GM21360 (cell line): ENCODE measurements at regions not wholly inside any gene's neighbourhood (a gene's known extent, or its start where the extent isn't known, plus 50 kb on each side); places are given as distances from the start of the nearest gene placed in this dataset.

Experiments
- ATAC-seq: cut with Tn5 transposase; IDR thresholded peaks from one replicate; pipeline ENCODE4 v1.9.1; 2021; ENCODE audit warnings: mild to moderate bottlenecking, moderate library complexity; ENCODE audit not compliant: unreplicated experiment

DNA sequence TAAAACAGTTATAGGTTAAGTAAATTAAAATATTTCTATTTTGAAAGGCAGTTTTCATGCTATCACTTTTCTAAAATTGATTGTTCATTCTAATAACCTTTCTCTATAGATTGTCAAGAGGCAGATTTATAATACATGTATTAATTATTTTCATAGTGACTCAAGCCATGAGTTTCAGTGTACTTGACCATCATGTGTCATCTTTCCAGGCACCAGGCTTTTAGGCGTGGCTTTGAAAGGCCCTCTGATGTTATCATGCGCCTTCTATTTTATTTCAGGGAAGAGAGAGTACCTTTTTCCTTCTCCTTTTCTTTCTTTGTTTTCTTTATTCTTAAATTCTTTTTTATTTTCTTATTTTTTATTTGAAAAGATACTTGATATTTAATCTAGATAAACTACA lies 128.3 kb upstream of the ETAA1 start:
- ATAC-seq: no peak

DNA sequence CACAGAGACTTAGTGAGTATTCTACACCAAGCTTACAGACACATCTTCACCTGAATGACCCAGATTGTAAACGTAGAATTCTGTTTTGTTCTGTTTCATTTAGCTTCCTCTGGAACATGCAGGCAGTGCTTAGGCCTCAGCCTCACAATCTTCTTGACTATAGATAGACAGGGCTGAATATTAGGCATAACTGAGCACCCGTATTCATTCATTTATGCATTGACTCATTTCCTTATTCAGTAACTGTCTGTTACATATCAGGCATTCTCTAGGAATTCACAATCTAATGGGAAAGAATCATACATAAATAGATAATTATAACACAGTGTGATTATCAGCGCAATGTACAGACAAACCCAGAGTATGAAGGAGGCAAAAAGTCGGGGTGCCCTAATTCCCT lies 124.9 kb upstream of the ETAA1 start:
- no peak for ATAC-seq

DNA sequence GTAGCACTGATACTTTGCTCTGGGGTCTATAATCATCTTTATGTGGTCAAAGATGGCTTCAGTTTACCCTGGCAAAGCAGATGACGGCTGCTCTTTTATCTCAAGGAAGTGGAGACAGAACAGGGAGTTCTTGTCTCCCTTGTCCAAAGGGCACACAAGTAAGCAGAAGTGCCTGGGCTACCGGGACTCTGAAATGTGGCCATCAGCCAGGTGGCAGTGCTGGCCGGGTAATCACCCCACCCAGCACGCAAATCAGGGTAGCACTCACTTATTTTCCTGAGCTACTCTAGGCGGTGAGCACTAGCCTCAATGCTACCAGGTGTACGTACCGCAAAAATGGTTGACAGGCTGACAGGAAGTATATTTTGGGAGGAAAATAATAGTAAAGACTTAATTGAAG lies 119.7 kb upstream of the ETAA1 start:
- no peak for ATAC-seq

DNA sequence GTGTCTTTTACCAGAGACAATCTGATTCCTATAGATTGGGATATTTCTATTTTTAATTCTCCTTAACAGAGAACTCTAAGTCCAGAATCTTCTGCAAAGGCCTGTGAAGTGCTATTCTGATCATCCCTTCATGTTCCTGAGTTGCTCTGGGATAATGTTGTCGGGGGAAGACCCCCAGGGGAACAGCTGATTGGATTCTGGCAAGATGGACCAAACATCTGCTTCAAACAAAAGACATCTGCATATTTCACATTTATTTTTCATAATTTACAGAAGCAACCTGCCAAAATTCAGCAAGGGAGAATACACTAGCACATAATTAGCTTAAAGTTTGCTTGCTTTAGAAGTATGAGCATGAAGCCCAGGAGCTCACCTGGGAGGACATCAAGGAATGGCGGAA lies 116.0 kb upstream of the ETAA1 start:
- ATAC-seq: no peak

DNA sequence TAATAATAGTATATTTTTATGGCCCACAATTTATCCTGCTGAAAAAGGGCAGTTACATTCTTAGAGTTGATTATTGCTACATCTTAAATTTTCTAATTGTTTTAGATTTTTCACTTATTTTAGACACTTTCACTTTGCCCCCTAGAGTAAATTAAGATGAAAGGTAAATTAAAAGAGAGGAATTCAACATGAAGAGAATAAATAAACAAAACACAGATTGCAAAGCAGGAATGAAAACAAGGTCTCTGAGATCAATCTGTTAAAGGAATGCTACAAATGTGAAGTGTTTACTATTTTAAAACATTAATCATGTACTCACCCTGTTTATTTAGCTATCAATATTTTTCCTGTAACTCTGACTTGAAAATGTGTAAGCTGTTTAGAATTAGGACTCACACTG lies 113.5 kb upstream of the ETAA1 start:
- ATAC-seq: no peak

DNA sequence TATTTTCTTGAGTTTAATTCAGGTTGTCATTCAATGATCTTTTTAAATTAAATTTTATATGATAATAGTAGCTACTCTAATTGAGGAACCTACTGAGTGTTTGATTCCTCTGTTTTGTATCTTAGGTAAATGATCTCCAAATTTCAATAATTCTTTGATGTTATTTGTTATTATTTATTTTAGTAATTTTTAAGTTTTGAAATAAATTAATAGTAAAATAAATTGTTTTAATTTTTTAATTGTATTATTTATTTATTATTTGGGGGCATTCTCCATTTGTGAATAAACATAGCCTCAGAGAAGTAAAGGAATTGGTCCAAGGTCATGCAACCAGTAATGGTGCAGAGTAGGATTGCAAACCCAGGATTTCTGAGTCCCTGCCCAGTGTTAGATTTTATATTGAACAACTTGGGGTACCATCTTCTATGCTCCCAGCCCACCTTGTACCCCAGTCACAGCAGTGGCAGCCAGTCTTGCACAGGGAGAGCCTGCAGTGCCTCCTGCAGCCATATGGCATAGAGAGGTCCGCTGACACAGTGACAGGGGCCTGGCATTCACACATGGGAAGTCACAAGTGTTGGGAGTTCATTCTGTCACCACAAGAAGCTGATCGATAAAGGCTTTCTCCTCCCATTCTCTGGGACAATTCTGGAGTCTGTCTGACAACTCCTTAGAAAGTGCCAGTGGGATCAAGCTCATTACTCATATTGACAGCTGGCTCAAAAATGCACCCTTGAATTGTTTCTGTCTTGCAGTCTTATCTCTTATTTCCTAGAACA lies 110.0 kb upstream of the ETAA1 start:
- no peak for ATAC-seq

DNA sequence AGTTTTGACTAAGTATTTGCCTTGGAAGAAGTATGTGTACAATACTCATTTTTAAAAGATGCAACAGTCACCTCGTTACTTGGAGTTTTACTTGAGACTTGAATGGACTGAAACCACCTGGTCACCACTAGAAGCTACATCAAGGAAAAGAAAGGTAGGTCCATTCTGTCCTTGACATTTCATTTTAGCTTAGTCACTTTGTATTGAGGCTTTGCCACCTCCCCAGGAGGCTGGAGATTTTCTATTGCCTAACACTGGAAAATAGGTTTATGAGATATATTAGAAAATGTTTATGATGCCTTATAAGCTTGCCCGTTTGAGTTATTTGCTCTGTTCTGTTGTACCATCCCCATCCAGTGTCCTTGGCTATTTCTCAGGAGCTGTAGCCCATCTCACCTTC lies 107.9 kb upstream of the ETAA1 start:
- no peak for ATAC-seq

DNA sequence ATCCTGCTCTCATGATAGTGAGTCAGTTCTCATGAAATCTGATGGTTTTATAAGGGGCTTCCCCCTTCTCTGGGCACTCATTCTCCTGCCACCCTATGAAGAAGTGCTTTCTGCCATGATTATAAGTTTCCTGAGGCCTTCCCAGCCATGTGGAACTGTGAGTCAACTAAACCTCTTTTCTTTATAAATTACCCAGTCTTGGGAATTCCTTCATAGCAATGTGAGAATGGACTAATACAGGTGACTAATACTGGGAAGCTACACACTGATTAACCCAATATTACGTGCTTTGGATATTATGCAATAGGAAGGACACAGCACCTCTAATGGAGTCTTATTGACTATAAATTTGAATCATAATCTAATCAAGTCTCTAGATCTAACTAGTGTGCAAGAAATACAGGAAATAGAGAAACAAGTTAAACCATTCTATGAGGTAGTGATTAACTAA lies 107.2 kb upstream of the ETAA1 start:
- ATAC-seq: no peak

DNA sequence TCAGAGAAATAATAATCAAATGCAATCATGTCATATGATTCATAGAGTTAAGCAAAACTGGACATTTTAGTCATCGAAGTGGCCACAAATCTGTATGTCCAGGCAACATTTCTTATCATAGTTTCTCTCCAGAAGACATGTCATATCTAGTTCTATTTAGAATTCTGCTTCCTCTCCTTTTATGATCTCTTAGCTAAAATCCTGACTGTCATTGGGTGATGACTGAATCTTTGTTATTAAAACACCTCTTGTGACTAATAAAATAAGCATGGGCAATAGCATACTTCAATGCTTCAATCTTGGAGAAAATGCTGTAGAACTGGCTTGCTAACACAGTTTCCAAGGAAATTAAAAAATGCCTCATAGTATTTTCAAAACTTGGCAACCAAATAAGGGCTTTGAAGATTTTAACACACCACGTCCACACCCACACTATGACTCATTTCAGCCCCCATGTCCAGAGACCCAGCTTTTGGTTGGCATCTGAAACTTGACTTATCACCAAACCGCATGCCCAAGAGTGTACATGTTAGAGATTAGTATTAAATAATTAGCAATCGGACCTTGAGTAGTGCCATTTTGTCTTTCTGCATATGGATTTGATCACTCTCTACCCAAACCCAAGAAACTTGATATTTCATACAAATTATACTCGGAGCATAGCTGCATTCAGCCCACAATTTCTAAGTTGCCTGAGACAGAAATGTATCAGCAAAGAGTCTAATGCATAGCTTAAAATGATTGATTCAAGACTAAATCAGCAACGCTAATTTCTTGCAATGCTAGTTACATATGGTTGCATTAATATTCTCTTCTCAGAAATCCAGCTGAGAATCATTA lies 106.5 kb upstream of the ETAA1 start:
- no peak for ATAC-seq

DNA sequence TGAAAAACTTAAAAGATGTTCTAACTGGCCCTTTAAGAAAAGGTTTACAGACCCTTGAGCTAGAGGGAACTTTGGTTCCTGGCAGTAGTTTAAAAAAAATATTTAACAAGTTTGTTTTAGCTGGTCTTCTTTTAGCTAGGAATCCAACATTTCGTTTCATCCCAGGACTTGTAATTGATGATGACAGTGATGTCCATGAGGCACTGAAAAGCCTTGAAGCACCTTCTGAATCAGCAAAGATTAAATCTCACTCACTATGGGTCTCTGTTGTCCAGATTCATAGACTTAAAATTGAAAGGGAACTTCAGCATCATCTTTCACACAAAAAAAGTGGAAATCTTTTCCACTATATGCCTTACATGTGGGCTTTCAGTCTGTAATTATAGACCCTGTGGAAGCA lies 102.9 kb upstream of the ETAA1 start:
- no peak for ATAC-seq

DNA sequence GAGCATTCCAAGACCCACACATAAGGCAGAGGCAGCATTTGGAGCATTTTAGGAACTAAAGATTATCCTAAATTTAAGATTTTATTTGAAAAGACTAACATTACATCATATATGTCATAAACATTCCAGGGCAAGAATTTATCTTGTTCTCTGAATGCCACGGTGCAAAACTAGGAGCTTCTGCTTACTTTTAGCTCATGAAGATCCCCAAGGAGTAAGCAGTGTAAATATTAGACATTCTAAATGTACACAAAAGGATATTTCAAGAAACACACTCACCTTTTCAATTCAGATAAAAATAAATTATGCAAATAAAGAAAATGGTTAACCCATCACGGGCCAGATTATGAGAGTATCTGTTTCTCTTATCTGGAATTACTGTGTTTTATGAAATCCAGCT lies 101.7 kb upstream of the ETAA1 start:
- ATAC-seq: no peak

DNA sequence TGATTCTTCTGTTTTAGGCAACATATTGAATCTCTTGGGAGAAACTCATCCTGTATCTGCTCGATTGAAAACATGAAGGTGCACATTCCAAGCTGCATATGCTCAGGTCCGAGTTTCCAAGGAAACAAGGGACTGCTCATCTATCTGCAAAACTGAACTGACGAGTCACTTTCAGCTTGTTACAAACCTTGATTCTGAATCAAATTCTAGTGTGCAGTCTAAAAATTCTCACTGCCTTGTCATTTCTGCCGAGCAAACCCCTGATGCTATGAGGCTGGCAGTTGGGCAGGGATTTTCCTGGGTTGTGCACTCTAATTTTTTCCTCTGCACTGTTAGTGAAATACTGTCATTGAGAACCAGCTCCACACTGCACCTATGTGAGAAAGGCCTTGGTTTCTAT lies 101.3 kb upstream of the ETAA1 start:
- no peak for ATAC-seq

DNA sequence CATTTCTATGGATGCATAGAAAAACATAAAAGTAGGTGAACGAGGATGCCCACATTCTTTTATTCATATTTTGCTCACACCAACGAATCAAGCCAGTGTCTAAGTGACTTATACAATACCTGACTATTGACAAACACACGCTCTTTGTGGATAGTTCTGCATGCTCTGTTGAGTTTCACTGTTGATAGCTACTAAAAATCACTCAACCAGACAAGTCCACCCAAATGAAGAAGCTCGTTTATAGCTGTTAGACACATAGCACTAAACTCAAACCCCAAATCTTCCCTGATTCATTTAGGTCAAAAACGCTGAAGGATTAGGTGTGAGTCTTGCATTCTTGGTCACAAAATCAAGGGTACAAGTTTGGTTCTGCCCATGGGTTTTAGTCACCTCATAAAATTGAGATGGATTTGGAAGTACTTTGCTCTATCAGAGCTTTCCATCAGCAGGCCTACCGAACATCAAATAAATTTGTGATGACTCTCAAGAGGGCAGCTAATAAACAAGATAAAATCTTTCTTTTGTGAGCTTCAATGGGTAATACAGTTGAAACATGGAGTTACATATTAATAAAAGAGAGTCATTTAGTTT lies 92.7 kb upstream of the ETAA1 start:
- no peak for ATAC-seq

DNA sequence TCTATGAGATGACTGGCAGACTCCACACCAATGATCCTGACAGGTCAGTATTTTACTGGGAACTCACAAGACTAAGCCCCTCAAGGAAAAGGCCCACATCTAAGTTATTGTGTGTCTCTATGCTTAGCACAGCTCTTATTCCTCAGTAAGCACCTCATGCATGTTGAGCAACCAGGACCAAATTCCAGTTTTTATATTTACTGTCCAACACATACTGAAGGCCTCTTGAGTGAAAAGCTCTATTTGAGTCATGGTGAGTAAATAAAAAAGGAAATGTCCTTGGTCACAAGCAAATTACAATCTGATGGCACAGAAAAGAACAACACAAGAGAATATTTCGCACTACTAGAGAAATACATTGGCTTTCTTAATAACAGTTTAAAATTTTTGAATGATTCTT lies 87.9 kb upstream of the ETAA1 start:
- ATAC-seq: no peak

DNA sequence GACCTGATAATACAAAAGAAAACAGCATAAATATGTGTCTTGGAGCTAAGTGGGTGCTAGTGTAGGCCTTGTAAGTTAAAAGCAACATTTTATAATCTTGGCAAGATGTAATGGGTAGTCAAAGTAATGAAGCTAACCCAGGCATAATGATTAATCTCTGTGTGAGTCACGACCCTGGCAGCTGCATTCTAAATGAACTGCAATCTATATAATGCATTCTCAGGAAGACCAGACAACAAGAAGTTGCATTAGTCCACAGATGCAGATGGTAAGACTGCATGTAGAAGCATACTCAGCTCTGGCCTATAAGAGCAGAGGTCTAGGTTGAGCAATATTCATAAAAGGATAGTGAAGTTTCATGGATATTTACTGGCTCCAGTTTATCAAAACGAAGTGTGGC lies 85.6 kb upstream of the ETAA1 start:
- ATAC-seq: no peak

DNA sequence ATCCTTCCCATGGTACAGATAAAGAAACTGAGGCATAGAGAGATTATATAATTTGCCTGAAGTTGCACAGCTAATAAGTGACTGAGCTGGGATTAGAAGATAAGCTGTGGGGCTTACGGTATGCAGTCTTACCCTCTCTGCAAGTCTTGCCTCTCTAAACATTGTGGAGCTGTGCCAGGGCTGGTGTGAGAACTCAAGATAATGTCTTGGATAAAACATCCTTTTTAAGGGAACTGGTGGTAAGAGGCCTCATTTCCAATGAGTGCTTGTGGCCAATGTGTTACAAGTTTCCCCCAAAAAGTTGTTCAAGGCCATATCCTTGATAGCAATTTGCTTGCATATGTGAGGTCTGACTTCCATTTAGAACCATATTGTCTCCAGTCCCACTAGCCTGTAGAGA lies 84.3 kb upstream of the ETAA1 start:
- no peak for ATAC-seq

DNA sequence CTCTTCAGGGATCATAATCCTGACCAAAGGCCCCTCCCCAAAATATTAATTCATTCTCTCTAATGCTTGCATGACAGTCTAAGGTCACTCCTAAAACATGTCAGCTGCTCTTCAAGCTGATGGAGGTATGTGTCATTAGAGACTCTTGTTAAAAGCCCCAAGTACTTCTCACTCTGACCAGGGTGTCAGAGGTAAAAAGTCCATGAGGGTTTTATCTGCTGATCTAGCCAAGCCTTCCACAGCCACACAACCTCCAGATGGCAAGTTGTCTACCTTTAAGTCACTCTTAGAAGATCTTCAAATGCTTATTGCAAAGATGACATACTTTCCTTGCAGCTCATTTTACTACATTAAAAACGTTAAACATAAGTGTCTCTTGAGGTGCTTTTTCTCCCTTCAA lies 83.6 kb upstream of the ETAA1 start:
- no peak for ATAC-seq

DNA sequence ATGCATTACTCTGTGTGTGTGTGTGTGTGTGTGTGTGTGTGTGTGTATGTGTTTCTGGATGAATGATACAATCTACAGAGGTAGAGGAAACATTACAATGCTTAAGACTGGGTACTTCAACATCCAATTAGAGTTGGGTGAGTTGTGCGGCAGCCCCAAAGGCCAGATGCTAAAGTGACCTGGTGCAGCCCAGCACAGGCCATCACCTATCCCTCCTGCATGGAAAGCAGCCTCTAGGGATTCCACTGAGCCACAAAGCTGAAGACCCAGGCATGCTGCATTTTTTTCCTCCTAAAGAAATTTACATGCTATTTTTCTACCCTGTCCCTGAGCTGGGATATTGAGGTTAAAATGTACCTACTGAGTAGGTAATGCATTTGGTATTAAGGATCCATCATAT lies 79.1 kb upstream of the ETAA1 start:
- ATAC-seq: no peak

DNA sequence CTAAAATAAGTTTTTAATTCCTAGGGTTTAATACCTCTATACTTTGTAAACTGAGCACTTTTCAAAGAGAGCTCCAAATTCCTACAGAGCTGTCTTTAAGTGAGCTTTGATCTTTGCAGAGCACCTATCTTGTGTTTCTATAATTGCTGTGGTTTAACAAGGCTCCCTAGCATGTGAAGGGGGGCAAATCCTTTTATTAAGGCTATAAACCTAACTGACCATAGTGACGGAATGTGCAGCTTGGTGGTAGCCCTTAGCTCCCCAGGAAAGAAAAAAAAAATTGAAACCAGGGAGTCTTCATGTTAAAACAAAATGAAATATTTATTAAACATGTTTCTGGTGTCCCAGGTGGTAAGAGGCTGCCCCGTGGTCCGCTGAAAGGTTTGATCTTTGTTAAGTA lies 78.6 kb upstream of the ETAA1 start:
- no peak for ATAC-seq

DNA sequence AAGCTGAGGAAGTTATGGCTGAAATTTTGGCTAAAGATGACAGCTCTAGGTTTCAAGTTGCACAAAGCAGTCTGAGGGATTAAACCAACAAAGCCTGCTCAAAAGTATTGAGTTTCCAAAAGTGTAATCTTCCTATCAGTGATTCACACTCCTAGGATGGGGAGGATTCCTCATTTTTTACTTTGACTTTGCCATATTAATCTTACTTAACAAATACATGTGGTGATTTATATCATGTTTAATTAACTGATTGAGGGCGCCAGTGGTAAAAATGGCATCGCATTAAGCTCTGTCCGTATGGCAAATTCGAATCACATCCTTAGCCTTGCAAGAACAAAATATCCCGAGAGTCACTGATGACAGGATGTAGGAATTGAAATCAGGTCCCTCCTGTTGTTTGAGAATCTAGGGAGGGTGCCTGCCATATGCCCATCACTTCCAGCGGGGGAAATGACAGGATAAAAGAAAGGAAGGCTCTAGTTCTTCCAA lies 78.1 kb upstream of the ETAA1 start:
- no peak for ATAC-seq

DNA sequence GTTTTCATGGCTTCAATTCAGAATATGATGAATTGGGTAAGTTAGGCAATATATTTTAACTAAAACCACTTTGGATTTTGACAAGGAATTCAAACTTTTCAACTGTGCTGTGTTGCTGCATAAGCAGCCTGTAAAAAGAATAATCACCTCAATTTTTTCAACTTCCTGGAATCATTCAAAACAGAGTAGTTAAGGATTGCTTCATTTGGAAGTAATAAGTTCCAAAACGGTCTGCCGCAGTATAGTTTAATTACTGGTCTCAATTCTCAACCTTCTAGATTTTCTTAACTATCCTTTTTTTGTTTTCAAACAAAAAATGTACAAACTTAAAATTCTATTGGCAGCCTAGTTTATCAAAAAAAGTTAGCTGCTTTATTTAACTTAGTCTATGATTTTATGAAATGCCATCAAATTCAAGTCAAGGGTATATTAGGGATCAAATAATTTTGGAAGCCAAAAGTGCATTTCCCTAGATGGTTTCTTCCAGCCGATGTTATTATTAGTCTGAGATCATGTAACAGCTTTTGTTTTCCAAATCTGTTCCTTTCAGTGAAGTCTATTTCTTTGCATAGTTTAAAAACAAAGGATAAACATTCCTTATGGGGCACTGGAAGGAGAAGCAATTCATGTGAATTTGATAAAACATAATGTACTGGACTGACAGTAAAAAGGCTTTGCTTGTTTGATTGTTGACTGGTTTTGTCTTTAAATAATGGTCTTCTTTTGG lies 76.1 kb upstream of the ETAA1 start:
- no peak for ATAC-seq
